GM18909 (cell line): ENCODE measurements at regions not wholly inside any gene's neighbourhood (a gene's known extent, or its start where the extent isn't known, plus 50 kb on each side); places are given as distances from the start of the nearest gene placed in this dataset.
A peak's percentile ranks its signal among the peaks of the same experiment; 100 is the strongest.

Source experiments
- ATAC-seq: cut with Tn5 transposase; IDR thresholded peaks from one replicate; pipeline ENCODE4 v1.9.1; 2021; ENCODE audit warnings: mild to moderate bottlenecking; ENCODE audit not compliant: unreplicated experiment, poor library complexity

- no peak for ATAC-seq
Measured at GRCh38 chr1:34460193-34460592, 283.5 kb downstream of the C1orf94 start.

DNA sequence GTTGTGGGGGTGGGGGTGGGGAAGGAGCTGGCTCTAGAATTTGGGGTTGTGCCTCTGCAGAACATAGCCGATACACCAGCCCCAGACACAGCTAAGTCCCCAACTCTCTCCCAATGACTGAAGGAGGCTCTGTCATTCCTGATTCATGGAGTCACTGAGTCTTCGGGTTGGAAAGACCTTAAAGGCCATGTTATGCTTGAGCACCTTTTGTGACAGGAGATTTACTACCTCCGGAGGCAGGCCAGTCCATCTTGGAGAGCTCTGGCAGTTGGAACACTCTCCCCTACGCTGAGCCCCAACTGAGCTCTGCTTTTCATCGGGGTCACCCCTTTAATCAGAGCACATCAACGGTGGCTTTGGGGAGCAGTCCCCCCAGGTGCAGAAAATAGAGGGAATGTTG lies 284.4 kb upstream of the GJB5 start:
- no peak for ATAC-seq

DNA sequence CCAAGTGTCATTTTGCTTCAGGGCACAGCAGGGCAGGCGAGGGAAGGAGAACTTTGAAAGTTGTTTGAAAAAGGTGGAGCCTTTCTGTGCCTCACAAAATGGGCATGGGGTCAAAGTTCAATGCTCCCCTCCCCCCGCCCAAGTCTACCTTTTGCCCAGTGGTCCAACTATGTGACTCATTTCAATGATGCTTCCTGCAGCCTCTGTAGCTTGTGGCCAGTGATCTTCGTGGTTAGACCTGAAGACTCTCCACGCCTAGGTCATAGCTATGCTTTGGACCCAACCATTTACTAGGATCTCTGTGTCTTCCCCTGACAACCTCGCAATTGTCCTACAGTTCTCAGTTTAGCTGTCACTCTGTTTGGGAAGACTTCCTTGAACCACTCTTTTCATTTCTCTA lies 280.3 kb upstream of the GJB5 start:
- no peak for ATAC-seq

GRCh38 chr1:34476371-34476770 lies 278.5 kb upstream of the GJB5 start:
- no peak for ATAC-seq

DNA sequence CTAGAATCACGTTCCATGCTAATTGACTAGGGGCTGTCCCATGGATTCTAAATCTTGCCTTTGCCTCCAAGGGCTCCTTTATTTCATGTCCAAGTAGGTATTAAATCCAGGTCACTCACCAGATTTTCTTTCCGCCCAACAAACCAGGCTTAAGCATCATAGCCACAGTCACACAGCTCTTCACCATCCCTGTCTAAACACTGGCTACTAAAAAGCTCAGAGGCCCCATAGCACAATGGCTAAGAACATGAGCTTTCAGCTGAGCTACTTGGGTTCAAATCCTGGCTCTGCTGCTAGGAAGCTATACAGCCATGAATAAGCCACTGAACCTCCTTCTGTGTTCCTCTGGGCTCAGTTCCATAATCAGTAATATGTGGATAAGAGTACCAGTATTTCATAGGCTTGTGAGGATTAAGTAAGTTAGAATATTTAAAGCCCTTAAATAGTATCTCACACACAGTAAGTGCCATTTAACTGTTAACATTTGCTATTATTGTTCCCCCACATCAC lies 277.2 kb upstream of the GJB5 start:
- no peak for ATAC-seq

DNA sequence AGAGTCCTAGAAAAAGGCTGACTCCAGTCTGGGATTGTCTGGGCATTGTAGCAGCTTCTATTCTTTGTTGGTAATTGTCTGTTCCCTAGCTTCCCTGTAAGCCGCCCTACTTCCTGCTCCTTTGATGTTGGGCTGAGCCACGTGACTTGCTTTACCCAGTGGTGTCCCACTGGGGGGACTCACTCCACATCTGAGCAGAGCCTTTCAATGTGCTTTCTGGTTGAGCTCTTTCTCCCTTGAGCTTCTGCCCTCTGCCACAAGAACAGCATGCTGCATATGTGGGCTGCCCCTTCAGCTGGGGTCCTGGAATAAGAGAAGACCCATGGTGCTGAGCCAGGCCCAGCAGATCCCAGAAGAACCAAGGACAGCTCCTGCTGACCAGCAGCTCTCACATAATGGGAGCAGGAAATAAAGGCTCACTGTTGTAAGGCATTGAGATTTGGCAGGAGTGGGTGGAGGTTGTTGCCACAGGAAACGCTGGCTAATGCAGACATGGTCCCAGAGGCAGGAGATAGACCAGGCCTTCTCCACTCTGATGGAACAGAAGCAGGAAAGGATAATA lies 276.3 kb upstream of the GJB5 start:
- ATAC-seq, result no peak

- no peak for ATAC-seq
Measured at GRCh38 chr1:34479731-34480130, 275.1 kb upstream of the GJB5 start.

GRCh38 chr1:34488080-34488708 lies 266.7 kb upstream of the GJB5 start:
- ATAC-seq, result no peak

DNA sequence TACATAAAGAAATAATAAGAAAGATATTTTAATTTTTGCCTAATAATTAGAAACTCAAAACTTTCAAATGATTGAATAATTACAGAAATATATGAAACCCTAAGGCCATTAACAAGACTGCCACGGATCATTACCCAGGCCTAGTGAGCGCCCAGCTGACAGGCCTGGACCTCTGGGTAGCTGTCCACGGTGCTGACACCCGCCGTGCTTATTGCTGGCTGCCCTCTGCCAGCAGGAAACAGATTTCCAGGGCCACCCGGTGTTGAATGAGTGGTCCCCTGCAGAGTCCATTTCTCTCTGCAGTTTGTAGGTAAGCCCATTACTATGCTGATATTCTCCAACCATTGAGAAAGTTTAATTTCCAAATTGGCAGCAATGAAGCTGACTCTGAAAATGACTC lies 254.4 kb upstream of the GJB5 start:
- no peak for ATAC-seq

- no peak for ATAC-seq
Measured at GRCh38 chr1:34511802-34512201, 243.0 kb upstream of the GJB5 start.

- ATAC-seq, result no peak
Measured at GRCh38 chr1:34518146-34518699, 236.6 kb upstream of the GJB5 start.

DNA sequence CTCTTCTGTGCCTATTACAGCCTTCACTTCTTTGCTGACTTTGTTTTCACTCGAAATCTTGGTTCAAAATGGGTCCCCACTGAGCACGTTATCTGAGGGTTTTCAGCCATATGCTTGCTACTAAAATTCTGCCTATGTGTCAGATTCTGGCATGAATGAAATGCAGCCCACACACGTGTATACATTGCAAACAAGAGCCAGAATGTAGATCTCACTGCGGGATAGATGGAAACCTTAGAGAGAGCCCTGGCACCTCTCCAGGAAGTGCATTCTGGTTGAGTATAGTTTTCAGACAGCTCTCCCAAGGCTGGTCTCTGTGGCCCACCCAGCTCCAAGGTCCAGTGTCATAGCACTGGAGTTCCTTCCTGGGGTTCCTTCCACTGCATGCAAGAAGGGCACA lies 234.7 kb upstream of the GJB5 start:
- ATAC-seq, result no peak

GRCh38 chr1:34524783-34525182 lies 230.1 kb upstream of the GJB5 start:
- ATAC-seq, result no peak

- ATAC-seq, result peak; percentile 70
Measured at GRCh38 chr1:34529935-34530859, 224.7 kb upstream of the GJB5 start.

DNA sequence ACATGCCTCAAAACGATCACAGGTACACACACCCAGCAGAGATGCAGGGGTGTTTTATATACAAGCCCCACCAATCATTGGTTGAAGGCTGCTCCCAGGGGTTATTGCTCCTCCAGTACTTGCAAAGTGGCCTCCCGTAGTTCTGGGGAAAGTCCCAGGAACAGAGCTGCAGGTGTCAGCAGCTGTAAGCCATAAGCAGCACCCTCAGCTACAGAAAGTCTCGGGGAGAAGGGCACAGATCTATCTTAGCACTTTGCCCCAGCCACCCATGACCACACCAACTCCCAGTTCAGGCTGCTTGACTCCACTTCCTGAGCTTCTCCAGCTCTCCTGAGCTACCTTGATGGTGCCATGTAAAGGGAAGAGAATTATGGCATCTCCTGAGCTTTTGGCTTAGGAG lies 222.7 kb upstream of the GJB5 start:
- ATAC-seq, result peak; percentile 52

GRCh38 chr1:34538481-34538880 lies 216.4 kb upstream of the GJB5 start:
- ATAC-seq, result no peak

DNA sequence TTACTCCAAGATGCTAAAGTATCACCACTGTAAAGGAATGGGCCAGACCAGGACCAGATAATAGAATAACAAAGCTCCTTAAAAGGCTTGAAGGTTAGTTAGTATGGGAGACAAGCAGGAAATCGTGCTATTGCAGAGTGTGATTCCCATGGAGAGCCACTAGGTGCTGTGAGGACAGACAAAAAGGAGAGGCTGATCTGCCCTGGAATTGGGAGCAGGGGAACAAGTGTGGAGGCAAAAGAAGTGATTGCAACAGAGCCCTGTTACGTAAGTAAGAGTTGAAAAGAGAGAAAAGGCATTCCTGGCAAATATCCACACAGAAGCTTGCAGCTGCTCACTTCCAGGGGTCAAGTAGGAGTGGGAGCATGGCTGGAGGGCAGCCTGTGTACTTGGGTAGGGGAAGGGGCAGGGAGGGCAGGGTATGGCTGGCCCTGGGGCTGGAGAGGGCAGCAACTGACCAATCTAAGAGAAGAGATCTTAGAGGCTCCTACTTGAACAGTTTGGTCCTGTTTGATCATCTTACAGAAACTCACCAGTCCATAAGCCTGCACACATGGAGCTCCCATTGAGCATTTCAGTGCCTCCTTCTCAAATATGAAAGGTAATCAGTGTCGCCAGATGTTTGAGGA lies 207.7 kb upstream of the GJB5 start:
- ATAC-seq, result no peak

GRCh38 chr1:34549199-34549598 lies 205.6 kb upstream of the GJB5 start:
- no peak for ATAC-seq

GRCh38 chr1:34578306-34578705 lies 176.5 kb upstream of the GJB5 start:
- ATAC-seq, result no peak

DNA sequence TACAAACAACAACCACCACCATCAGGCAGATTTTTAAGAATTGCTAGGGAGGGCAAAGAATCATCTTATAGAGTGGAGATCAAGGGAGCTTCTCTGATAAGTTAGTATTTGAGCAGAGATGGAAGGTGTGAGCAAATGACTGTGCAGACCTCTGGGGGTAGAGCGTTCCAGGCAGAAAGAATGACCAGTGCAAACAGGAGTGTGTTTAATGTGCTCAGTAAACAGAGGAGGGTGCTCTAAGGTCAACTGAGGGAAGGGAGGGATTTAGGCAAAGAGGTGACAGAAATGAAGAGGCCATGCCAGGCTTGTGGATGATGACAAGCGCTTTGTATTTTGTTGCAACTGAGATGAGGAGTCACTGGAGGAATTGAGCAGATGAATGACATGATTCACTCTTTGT lies 172.5 kb upstream of the GJB5 start:
- no peak for ATAC-seq

- ATAC-seq, result no peak
Measured at GRCh38 chr1:34587761-34588160, 167.1 kb upstream of the GJB5 start.
